ENCODE measurements at regions not wholly inside any gene's neighbourhood (a gene's known extent, or its start where the extent isn't known, plus 50 kb on each side); places are given as distances from the start of the nearest gene placed in this dataset.

DNA sequence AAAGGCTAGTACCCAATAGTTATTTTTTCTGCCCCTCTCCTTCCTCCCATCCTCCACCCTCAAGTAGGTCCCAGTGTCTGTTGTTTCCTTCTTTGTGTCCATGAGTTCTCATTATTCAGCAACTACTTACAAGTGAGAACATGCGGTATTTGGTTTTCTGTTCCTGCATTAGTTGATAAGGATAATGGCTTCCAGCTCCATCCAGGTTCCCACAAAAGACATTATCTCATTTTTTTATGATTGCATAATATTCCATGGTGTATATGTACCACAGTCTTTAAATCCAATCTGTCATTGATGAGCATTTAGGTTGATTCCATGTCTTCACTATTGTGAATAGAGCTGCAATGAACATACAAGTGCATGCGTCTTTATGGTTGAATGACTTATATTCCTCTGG is 128.3 kb upstream of the ANKRD55 start:
- TF ChIP-seq, protein P1, sequence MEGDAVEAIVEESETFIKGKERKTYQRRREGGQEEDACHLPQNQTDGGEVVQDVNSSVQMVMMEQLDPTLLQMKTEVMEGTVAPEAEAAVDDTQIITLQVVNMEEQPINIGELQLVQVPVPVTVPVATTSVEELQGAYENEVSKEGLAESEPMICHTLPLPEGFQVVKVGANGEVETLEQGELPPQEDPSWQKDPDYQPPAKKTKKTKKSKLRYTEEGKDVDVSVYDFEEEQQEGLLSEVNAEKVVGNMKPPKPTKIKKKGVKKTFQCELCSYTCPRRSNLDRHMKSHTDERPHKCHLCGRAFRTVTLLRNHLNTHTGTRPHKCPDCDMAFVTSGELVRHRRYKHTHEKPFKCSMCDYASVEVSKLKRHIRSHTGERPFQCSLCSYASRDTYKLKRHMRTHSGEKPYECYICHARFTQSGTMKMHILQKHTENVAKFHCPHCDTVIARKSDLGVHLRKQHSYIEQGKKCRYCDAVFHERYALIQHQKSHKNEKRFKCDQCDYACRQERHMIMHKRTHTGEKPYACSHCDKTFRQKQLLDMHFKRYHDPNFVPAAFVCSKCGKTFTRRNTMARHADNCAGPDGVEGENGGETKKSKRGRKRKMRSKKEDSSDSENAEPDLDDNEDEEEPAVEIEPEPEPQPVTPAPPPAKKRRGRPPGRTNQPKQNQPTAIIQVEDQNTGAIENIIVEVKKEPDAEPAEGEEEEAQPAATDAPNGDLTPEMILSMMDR (IDR thresholded peaks at IDR 0.05): no peak
- TF ChIP-seq EP300 (IDR thresholded peaks at IDR 0.05): no peak
